Liver (tissue), 8 donors: ENCODE measurements at regions not wholly inside any gene's neighbourhood (a gene's known extent, or its start where the extent isn't known, plus 50 kb on each side); places are given as distances from the start of the nearest gene placed in this dataset.

Experiments used
- DNase-seq: peaks from one replicate; pipeline ENCODE4 v3.0.0-alpha.2; 2017; ENCODE audit warnings: low spot score
- H3K27ac ChIP-seq, 2 donors: one replicate each; pipeline ENCODE4 v1.7.0; 2013; ENCODE audit warnings: inconsistent platforms in 2 of 2, low read length in 2 of 2, control low read depth in 1 of 2, low read depth in 1 of 2, mild to moderate bottlenecking in 1 of 2
- H3K27me3 ChIP-seq, 4 donors: one replicate each; pipeline versions ENCODE4 v1.6.1 to v1.7.0; 2013; ENCODE audit warnings: low read length in 3 of 4, inconsistent platforms in 1 of 4, mild to moderate bottlenecking in 1 of 4, moderate library complexity in 1 of 4; ENCODE audit not compliant: control insufficient read depth in 4 of 4, insufficient read depth in 4 of 4
- H3K36me3 ChIP-seq, 4 donors: one replicate each; pipeline versions ENCODE4 v1.6.1 to v1.7.0; 2013; ENCODE audit warnings: low read length in 3 of 4, mild to moderate bottlenecking in 3 of 4, low read depth in 1 of 4, moderate library complexity in 1 of 4; ENCODE audit not compliant: control insufficient read depth in 4 of 4, insufficient read depth in 3 of 4
- H3K4me1 ChIP-seq, 4 donors: one replicate each; pipeline versions ENCODE4 v1.6.1 to v1.7.0; 2013; ENCODE audit warnings: low read length in 3 of 4, mild to moderate bottlenecking in 3 of 4, moderate library complexity in 1 of 4; ENCODE audit not compliant: control insufficient read depth in 4 of 4, insufficient read depth in 4 of 4
- H3K4me3 ChIP-seq, 3 donors: one replicate each; pipeline versions ENCODE4 v1.6.1 to v1.7.0; 2013; ENCODE audit warnings: low read length in 3 of 3, control low read depth in 1 of 3, low read depth in 1 of 3, mild to moderate bottlenecking in 1 of 3
- H3K9ac ChIP-seq, 2 donors: one replicate each; pipeline ENCODE4 v1.7.0; 2013; ENCODE audit warnings: low read length in 2 of 2, mild to moderate bottlenecking in 2 of 2, moderate library complexity in 2 of 2, control low read depth in 1 of 2, low read depth in 1 of 2
- H3K9me3 ChIP-seq, 4 donors: one replicate each; pipeline versions ENCODE4 v1.6.1 to v1.7.0; 2013; ENCODE audit warnings: low read length in 3 of 4; ENCODE audit not compliant: control insufficient read depth in 4 of 4
- ATF3 ChIP-seq: IDR thresholded peaks from 2 replicates; pipeline ENCODE4 v1.6.1; 2016; ENCODE audit warnings: antibody characterized with exemption
- CTCF ChIP-seq: fragments of 150-350 bp; IDR thresholded peaks from 2 replicates; pipeline ENCODE4 v1.5.1; 2017; ENCODE audit warnings: improper control_type of control experiment, low read depth, low read length; ENCODE audit not compliant: missing input control
- FOXA2 ChIP-seq: IDR thresholded peaks from 2 replicates; pipeline ENCODE4 v1.6.1; 2016; ENCODE audit warnings: antibody characterized with exemption
- HNF4A ChIP-seq, 2 donors: conservative IDR thresholded peaks; 2 replicates each; pipeline ENCODE4 v1.6.1; 2016; ENCODE audit warnings: antibody characterized with exemption in 2 of 2, mild to moderate bottlenecking in 2 of 2
- HNF4G ChIP-seq: IDR thresholded peaks from 2 replicates; pipeline ENCODE4 v1.6.1; 2016; ENCODE audit warnings: antibody characterized with exemption
- JUND ChIP-seq, 2 donors: IDR thresholded peaks; 2 replicates each; pipeline ENCODE4 v1.6.1; 2016; ENCODE audit warnings: antibody characterized with exemption in 2 of 2
- NR2F2 ChIP-seq: IDR thresholded peaks from 2 replicates; pipeline ENCODE4 v1.6.1; 2016; ENCODE audit warnings: antibody characterized with exemption
- REST ChIP-seq: IDR thresholded peaks from 2 replicates; pipeline ENCODE4 v1.6.1; 2016; ENCODE audit warnings: antibody characterized with exemption, mild to moderate bottlenecking
- RXRA ChIP-seq, 2 donors: IDR thresholded peaks; 2 replicates each; pipeline ENCODE4 v1.6.1; 2017 to 2018; ENCODE audit warnings: antibody characterized with exemption in 2 of 2, mild to moderate bottlenecking in 1 of 2
- SP1 ChIP-seq: IDR thresholded peaks from 2 replicates; pipeline ENCODE4 v1.6.1; 2018; ENCODE audit warnings: antibody characterized with exemption, mild to moderate bottlenecking
- TAF1 ChIP-seq: conservative IDR thresholded peaks from 2 replicates; pipeline ENCODE4 v1.6.1; 2016; ENCODE audit warnings: antibody characterized with exemption, mild to moderate bottlenecking
- YY1 ChIP-seq: IDR thresholded peaks from 2 replicates; pipeline ENCODE4 v1.6.1; 2016; ENCODE audit warnings: antibody characterized with exemption, mild to moderate bottlenecking
- WGBS: extraction: QIAGEN DNeasy Blood & Tissue Kit; methylation state at CpG from one replicate; pipeline ENCODE4 v1.1.7; 2013; 5-methylcytosine and 5-hydroxymethylcytosine counted together
- donor health status: healthy.
- donor health status: healthy.
- donor health status: healthy.
- donor health status: healthy.
- donor health status: healthy.

DNA sequence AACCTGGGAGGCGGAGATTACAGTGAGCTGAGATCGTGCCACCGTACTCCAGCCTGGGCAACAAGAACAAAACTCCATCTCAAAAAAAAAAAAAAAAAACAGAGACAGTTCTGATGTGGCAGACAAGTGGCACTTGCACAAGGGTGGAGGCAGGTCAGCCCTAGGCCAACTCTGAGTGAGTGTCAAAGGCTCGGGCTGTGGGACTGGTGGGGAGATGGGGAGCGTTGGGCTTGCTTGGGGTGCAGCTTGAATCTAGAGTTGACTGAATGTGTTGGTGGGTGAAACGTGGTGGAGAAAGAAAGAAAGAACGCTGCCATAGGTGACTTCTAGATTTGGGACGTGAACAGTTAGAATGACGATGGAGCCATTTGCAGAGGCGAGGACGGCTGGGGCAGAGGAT, 121.3 kb upstream of the SPACA7 start:
- H3K9me3 ChIP-seq: no peaks in the 10 kb centered on the region
- no peak for TF ChIP-seq CTCF
- no peak for TF ChIP-seq JUND (IDR thresholded peaks at IDR 0.05)
- no peak for TF ChIP-seq FOXA2
- TF ChIP-seq HNF4G: no peak
- TF ChIP-seq ATF3: no peak
- DNase-seq: no peak
- H3K27me3 ChIP-seq: no peaks in the 10 kb centered on the region
- H3K36me3 ChIP-seq: no peaks in the 10 kb centered on the region
- no peak overlapping the region for H3K4me3 ChIP-seq
- H3K9ac ChIP-seq: no peak overlapping the region
- no peak overlapping the region for H3K27ac ChIP-seq
- peaks cover 0 to under 1% (median 0%) of the 10 kb centered on the region in 4 donors for H3K4me1 ChIP-seq
- WGBS: 93% methylated on average over 11 of the region's 11 CpGs

DNA sequence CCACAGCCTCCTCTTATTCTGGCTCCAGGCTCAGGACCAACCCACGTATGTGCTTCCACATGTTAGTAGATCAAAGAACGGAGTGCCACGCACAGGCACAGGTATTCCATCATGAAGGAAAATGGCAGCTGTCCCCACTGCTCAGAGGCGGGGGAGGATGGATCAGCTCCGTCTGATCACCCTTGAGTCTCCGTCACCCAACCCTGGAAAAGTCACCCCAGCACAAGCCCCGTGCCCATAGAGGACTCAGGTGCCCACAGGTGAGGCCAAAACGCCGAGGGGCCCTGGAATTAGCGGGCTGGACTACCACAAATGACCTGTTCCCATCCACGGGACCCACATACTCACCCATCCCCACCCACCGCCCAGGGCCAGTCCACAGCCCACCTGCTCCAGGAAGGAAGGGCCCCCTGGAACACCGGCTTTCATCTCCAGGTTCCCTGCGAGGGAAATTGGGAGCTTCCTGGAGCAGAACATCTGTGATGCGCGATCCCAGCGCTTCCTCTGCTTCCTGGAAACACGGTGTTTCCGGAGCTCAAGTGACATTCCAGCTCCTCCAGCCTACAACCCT, 120.5 kb upstream of the SPACA7 start:
- H3K36me3 ChIP-seq: no peaks in the 10 kb centered on the region
- H3K27me3 ChIP-seq: no peaks in the 10 kb centered on the region
- TF ChIP-seq FOXA2: no peak
- no peak for TF ChIP-seq TAF1
- no peak for TF ChIP-seq REST
- DNase-seq: peak; percentile 31
- WGBS: 86% methylated on average over 19 of the region's 19 CpGs
- H3K4me1 ChIP-seq: no peaks in the 10 kb centered on the region
- no peak overlapping the region for H3K9ac ChIP-seq
- H3K9me3 ChIP-seq: no peaks in the 10 kb centered on the region
- no peak overlapping the region for H3K27ac ChIP-seq
- H3K4me3 ChIP-seq: no peak overlapping the region

- WGBS: 88% methylated on average over 12 of the region's 12 CpGs
- H3K9me3 ChIP-seq: no peaks in the 10 kb centered on the region
- no peak overlapping the region for H3K9ac ChIP-seq
- no peak overlapping the region for H3K27ac ChIP-seq
- H3K4me1 ChIP-seq: no peaks in the 10 kb centered on the region
- TF ChIP-seq HNF4A (conservative IDR thresholded peaks at IDR 0.05) (no peak), YY1 (no peak), JUND (IDR thresholded peaks at IDR 0.05) (no peak), NR2F2 (no peak), RXRA (IDR thresholded peaks at IDR 0.05) (no peak), SP1 (no peak)
- peak; percentile 23 for DNase-seq
- H3K4me3 ChIP-seq: no peak overlapping the region
- H3K36me3 ChIP-seq: no peaks in the 10 kb centered on the region
- H3K27me3 ChIP-seq: no peaks in the 10 kb centered on the region
These were observed 119.2 kb upstream of the SPACA7 start for GRCh38 chr13:112256716-112257494.
